ENCODE measurements at regions not wholly inside any gene's neighbourhood (a gene's known extent, or its start where the extent isn't known, plus 50 kb on each side); places are given as distances from the start of the nearest gene placed in this dataset.
A peak's percentile ranks its signal among the peaks of the same experiment; 100 is the strongest.
"Not testable (repeated sequence)": the region's sequence is repeated elsewhere in the genome, so short reads cannot be mapped to it uniquely, and the experiment has no call there.

DNA sequence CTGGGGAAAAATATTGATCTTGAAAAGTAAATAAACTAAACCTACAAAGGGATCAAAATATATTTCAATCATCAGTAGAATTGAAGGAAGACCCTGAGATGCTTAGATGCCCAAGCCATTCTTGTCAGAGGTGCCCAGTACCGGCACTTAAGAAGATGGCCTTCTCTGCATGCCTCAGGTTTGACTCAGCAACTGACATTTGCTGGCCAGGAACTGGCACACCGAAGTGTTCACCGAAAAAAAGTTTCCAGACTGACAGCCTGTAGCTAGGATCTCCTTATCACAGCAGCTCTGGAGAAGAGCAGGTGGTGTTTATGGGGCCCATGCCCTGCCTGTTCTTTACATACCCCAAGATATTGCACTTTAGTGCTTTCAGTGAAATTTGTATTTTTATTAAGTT is 203.2 kb downstream of the MOXD1 start:
- DNase-seq: no peak

DNA sequence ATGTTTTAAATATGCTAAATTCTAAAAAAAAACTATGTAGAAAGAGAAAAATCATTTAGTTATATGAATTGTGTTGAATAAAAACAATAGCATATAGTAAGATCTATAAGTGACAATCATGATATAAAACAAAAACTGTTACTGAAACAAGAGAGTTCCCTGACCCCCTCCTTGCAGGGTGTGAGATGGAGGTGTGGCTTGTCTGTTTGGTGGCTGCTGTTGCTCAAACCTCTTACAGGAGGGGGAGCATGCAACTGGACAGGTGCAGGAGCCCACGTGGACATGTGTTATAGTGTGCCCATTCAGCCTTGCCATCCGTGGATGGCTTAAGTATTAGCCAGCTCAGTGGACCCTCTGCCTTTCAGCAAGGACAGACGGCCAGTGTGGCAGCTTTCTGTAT is 206.7 kb downstream of the MOXD1 start:
- peak; percentile 4 for DNase-seq

DNA sequence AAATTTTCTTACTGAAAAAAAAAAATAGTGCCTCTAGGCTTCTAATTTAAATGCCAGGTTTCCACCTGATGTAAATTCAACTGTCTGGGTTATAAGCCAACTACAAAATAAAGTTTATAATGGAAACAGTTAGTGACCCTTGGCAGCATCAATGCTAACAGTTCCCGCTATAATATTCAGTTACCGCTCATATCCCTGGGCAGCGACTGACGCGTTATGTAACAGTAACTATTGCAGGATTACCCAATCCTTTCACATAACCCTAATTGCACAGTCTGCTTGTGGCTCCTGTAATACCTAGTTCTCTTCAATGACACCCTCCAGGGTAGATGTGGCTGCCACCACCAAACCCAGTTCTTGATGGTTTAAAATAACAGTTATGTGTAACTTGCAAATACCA is 208.6 kb downstream of the MOXD1 start:
- no peak for DNase-seq

DNA sequence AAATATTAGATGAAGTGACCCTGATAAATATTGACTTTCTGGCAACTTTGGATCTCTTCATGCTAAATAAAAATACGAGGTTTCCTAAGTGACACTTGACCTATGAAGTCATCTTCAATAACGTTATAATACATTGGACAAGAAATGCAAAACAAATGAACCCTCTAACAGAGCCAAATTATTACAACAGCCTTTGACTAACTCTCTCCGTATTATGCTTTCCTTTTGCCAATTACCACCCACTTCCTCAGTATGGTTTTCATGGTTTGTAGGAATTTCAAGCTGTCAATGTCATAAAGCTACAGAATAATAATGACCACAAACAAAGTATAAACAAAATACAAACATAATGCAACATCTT is 210.5 kb downstream of the MOXD1 start:
- DNase-seq: no peak

DNA sequence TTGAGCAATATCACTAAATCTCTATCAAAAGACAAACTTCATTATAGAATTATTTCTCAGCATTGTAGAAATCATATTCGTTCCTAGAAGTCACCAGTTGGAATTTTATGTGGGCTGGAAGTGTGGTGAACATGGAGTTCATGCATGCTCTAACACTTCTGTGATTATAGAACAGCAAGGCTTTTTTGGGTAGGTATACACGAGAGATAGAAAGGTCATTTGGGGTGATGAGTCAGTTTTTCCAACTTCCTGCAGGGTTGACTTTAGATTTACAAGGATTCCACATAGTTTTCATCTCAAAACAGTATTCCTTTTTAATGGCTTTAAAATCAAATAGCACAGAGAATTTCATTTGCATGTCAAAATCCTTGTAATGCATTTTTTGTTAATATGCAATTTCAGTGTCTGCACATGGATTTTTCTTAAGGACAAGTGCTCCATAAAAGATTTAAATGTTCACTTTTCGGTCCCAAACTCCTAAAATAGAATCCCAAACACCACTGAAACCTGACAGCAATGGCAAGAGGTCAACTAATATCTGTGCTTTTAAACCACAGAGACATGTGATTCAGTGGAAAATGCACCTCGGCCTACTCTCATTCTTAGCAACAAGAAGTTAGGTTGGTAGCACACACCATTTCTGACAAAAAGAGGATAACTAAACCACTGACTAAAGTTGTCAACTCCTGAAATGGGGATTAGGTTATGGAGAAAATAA is 211.0 kb downstream of the MOXD1 start:
- DNase-seq: peak; percentile 28

DNA sequence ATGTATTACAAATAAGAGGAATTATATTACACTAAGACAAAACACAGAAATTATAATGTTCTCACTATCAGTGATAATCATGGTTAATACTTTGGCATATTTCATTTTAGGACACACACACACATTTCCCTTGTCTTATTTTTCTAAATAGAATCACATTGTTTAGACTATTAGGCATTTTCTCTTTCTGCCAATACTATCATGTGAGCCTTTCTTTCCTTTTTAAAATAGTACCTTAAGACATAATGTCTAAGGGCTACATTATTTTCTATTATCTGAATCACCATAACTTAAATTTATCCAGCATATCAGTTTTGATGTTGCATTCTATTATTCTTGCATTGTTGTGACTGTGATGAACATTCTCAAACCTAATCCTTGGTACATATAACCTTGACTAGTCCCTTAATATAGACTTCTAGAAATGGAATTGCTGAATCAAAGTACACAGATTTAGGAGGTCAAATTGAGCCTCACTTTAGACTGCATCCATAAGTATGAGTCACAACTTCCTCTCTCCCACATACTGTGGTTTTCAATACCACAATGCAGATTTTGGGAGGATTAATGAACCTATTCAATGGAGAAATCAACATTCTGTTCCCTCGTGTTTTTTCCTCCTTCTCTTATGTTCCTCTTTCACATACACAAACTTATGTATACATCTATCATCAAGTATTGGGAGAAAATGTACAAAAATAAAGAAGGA is 212.6 kb downstream of the MOXD1 start:
- DNase-seq: no peak

DNA sequence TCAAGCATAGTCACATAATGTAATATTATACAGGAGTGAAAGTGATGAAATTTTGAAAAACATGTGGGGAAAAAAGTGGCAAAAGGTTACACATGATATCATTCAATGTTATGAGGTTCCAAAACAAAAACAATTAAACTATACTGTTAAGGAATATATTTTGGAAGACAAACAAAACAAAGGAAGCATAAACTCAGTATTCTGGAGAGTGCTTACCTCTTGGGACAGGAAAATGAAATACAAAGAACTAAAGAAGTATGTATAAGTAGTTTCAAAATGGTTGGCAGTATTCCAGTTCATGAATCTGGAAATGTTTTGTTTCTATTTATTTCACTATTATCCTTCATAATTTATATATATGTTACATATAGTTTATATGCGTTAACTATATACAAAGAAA is 213.5 kb downstream of the MOXD1 start:
- no peak for DNase-seq

DNA sequence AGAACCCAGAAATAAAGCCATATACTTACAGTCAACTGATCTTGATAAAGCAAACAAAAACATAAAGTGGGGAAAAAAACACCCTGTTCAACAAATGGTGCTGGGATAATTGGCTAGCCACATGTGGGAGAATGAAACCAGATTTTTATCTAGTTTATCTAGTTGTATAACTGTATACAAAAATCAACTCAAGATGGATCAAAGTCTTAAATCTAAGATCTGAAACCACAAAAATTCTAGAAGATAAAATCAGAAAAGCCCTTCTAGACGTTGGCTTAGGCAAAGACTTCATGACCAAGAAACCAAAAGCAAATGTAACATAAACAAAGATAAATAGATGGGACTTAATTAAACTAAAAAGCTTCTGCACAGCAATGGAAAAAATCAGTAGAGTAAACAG is 216.3 kb downstream of the MOXD1 start:
- not testable (repeated sequence) for DNase-seq

DNA sequence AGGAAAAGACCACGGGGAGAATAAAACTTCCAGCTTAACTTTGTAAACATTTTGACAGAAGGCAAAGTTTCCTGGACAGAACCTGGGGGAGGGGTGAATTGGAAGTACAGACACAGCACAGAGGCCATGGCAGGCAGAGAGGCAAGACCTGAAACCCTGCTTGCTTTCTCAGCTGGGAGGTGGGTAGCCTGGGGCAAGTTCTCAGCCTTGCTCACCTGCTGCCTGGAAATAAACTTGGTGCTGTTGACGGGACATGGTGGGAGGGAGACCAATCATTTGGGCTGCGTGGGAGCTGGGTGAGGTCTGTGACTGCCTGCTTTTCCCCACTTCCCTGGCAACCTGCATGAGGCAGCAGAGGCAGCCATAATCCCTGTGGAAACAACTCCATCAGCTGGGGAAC is 221.3 kb downstream of the MOXD1 start:
- peak; percentile 20 for DNase-seq

DNA sequence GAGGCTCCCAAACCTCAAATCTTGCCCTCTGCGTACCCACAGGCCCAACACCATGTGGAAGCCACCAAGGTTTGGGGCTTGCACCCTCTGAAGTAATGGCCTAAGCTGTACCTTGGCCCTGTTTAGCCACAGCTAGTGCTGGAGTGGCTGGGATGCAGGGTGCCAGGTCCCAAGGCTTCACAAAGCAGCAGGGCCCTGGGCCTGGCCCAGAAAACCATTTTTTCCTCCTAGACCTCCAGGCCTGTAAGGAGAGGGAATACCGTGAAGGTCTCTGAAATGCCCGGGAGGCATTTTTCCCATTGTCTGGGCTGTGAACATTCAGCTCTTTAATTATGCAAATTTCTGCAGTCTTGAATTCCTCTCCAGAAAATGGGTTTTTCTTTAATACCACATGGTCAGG is 223.7 kb upstream of the CCN2 start:
- no peak for DNase-seq

DNA sequence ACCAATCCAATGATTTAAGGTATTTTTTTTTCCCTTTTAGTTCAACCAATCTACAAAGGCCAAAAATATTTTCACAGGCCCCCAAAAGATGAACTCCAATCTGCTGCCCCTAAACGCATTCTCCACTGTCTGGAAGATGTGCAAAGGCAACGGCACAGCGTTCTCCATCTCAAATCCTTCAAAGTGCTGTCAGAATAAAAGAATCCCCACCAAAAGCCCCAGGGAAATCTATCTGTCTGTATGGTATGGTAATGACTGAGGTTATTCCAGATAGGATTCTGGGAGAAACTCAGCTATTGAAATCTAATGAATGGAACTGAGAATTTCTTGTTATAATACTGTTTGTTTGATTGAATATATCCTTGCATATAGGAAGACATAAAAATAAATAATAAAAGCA is 217.8 kb upstream of the CCN2 start:
- no peak for DNase-seq

DNA sequence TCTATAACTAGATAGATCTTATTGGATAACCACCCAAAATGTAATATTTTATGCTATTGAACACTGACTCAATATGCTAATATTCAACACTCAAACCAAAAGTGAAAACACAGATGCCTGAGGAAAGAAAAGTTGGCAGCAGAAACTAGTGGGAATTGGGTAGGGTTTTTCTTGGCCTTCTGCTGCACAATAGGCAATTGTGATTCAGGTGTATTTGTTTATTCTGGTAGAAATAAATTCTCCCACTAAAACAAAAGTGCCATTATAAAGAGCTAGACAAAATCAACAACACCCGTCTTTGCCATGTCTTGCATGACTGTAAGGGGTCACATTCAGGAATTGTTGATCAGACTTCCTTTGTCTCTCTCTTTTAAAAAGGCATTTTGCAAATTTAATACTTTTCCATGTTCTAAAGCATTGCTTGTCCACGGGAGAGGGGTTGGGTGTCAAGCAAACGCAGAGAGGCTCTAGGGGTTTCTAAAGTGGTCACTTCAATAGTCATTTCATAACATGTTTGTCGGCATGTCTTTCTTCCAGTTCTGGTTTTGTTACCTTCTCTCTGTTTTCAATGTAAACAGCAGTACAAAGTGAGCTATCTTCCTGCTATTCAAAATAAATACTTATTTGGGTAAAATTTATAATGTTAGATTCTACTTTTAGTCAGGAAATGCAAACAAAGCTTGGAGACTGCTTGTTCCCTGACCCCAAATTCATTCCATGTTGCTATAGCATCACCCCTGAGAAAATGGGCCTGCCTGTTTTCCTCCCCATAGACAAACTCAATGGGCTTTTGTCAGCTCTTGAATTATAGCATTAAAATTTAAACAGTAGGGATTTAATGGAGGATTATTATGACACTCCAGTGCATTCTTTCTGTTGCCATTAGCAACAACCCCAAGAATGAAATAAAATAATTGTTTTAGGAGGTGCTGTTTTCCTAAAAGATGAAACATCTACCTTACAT is 217.0 kb upstream of the CCN2 start:
- DNase-seq: no peak

DNA sequence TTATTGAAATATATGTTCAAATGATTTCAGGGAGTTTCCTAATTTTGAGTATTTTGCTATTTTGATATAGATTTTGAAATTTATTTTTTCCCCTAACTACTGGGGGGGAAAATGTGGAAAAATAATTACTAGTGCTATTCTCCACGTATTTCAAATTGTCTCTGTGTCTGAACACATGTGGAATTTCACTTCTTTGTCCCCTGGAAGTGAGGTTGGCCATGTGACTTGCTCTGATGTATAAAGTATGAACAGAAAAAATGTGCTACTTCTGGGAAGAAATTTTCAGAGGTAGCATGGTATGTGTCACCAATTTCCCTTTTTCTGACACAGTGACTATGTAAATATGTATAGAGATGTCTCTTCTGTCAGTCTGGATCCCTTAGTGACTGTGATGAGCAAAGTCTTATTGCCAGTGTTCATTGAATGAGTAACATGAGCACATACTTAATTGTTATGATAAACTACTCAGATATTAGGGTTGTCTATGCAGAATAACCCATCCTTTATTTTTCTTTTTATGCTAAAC is 215.4 kb upstream of the CCN2 start:
- no peak for DNase-seq

DNA sequence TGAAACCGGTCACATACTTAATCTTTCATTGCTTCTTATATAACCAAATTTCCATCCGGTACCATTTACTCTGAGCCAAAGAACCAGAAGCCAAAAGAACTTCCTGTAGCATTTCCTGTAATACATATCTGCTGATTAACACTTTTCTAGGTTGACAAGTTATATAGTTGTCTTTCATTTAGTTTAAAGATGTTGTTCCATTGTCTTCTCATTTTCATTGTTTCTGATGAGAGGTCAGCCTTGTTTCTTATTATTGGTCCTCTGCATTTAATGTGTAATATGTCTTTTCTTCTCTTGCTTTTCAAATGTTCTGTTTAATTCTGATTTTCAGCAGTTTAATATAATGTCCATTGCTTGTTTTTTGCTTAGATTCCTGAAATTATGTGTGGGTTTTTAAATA is 214.5 kb upstream of the CCN2 start:
- DNase-seq: no peak

DNA sequence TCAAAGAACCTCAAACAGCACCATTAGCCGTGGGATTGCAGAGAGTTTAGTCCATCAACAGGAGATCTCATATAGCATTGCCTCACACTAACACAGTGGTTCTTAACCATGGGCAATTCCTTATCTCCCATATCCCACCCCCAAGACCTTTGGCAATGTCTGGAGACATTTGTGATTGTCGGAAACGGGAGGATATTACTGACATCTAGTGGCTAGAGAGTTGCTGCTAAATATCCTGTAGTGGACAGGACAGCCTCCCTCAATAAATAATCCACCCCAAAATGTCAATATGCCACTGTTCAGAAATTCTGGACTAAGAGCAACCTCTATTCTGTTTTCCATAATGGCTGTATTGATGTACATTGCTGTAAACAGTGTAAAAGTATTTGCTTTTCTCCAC is 210.1 kb upstream of the CCN2 start:
- DNase-seq: no peak

DNA sequence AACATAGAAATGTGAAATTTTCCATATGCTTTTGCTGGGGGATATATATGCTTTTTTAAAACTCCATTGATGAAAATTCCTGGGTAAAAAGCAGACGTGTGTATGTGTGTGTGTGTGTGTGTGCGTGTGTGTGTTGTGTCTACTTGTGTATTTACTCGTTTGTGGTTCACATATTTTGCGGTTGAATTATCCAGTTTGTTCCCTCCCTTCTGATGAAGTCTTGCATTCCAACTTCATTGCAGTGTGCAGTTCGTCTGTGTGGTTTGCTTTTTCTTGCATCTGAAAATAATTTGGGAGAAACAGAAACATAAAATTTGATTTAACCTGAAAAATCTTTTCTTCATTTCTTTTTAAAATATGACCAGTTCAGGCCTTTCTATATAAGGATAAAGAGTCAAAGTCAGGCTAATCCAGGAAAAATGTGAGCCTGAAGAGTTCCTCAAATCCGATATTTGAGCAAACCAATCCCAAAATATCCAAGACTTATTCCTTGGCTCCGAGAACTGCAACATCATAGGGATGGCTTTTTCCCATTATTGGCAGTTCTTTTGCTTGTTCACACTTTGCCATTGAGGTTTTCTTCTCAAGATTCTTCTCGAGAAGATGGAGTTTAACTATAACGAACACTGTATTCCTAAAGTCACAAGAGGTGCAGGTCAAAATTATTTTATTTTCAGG is 202.2 kb upstream of the CCN2 start:
- no peak for DNase-seq

DNA sequence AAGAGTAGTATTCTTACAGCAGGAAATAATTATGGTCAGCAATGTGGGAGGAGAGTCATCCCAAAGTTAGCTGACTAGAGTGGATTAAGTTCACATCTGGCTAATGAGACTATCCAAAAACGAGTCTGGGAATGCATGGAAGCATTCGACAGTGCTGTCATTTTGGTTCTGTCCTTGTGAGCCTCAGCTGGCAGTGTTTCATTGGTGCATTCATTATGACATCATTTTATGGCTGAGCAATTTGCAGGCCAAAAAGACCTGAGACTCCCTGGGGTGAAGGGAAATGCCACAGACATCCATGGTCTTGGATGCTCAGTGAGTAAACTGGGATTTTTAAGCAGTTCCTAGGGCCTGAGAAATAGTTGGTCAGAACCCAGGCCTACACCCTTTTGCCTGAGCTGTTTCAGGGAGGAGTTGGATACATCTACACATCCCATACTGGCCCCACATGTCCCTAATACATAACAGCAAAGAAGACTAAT is 196.4 kb upstream of the CCN2 start:
- DNase-seq: no peak

DNA sequence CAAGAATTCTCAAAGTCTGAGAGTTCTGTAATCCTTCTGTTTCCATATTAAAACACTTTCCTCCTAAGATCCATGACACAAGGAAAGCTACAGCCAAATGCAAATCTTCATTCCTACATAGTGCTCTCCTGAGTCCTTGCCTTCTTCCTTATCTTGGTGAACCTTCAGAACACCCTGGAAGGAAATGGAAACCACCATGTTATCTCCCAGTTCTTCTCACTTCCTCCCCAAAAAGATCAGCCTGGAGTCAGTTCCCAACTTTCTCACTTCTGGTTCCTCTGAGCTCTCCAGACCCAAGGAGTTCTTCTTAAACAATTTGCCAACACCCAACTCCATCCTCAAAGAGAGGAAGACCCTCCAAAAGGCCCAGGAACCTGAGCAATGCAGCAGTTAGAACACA is 193.3 kb upstream of the CCN2 start:
- no peak for DNase-seq

DNA sequence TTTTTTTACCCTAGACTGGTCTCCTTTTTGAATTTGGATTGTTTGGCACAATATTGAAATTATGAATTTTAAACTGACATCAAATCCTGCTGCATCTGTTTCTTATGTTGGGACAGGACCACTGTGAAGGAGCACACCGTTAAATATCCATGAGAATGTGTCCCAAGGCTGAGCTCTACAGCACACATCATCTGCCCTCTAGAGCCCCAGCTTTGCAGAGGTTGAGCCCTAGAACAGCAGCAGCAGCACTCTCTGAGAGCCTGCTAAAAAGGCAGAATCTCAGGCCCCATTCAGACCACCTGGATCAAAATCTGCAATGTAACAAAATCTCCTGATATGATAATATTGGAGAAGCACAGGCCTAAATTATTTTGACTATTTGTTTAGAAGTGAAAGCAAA is 192.1 kb upstream of the CCN2 start:
- no peak for DNase-seq

DNA sequence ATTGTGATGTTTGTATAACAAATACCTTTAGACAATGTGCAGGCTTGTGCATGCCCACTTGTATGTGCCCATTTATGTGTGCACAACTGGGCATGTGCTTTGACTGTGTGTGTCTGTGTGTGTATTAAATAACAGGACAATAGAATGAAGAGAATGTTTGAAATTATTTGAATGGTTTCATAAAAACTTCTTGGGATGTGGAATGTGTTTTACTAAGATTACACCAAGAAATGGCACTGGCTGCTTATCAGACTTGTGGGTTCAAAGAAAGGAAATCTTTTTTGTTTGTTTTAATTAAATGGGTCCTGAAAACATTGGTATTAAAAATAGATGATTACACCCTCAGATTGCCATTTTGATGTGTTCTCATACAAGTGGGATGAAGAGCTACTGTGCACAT is 191.6 kb upstream of the CCN2 start:
- no peak for DNase-seq

DNA sequence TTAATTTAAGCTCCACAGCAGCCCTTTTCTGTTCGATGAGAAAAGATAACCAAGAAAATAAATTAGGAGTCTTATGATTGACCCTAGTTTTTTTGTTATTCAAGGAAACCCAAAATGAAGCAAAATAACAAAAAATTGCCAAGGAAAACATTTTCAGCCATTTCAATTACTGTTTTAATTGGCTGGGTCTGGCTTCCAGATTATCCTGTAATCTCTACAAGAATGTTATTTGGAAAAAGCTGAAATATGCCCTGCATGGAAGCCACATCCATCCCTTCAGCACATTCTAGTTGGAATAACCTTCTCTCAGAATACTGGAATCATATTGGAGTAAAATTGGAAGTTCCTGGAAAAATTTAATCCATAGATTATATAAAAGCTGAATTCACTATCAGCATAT is 191.1 kb upstream of the CCN2 start:
- DNase-seq: no peak

DNA sequence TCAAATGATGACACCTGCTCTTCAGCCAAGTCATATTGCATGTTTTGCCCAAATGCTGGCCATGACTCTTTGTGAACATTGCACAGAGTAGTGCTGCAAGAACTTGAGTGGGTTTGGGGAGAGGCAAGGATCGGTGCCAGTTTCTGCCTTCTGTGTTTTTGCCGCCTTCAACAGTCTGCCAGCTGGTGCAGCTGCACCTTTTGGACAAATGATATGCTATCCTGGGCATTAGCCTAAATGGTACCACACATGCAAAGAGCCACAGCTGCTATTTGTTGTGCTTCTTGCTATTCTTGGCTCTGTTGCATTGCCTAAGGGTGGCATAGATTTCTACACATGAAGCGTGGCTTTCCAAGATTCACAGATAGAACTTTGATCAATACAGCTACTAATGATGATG is 189.0 kb upstream of the CCN2 start:
- no peak for DNase-seq

DNA sequence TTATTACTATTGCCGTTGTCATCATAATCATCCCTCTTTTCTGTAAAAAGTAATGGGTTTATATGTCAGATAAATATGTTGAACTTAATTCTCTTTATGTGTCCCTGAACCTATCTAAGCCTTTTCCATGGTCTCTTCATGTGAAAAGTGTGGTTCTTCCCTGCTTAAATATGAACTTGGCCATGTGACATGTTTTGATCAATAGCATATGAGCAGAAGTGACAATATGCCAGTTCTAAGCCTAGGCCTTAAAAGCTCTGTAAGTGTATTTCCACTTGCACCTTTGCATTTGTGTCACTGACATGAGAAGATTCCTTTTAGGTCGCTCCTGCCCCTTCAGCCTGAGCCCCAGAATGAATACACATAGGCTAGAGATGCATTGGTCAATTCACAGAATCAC is 188.4 kb upstream of the CCN2 start:
- no peak for DNase-seq
